T-cell (primary cell): ENCODE measurements at regions not wholly inside any gene's neighbourhood (a gene's known extent, or its start where the extent isn't known, plus 50 kb on each side); places are given as distances from the start of the nearest gene placed in this dataset.
"Not testable (repeated sequence)": the region's sequence is repeated elsewhere in the genome, so short reads cannot be mapped to it uniquely, and the experiment has no call there.

Experiments used
- ATAC-seq, 4 experiments: fragments of 200-7000 bp in 3 of 4; fragments of 150-1000 bp in 1 of 4; cut with Tn5 transposase; replicated peaks in 1 of 4; 1 replicate in 3 of 4; 2 replicates in 1 of 4; pipeline ENCODE4 v1.10.0; 2021; ENCODE audit warnings: moderate library complexity in 3 of 4, mild to moderate bottlenecking in 2 of 4, moderate number of reproducible peaks in 1 of 4
- CTCF ChIA-PET, 2 donors: fragments of 300-600 bp; sonication (Branson Sonifier 250); formaldehyde crosslinking; loops; one replicate each; lab custom pipeline; 2022; ENCODE audit warnings: antibody characterized with exemption in 2 of 2; lab: Charles Lee
- POLR2A ChIA-PET, 2 donors: fragments of 300-600 bp; sonication (Branson Sonifier 250); formaldehyde crosslinking; loops; one replicate each; lab custom pipeline; 2022; ENCODE audit warnings: antibody characterized with exemption in 2 of 2; lab: Charles Lee
- DNase-seq, 35 experiments: peaks; one replicate each; pipeline versions ENCODE4 v3.0.0 to v3.0.0-alpha.2; 2013 to 2023
- H3K27ac ChIP-seq: one replicate; pipeline ENCODE4 v1.5.1; 2013; ENCODE audit warnings: low read length
- H3K27me3 ChIP-seq, 2 experiments: replicated peaks in 1 of 2; 1 replicate in 1 of 2; 2 replicates in 1 of 2; pipeline versions ENCODE4 v1.6.1 to v1.7.0; 2013; ENCODE audit warnings: low read length in 1 of 2, mixed read lengths in 1 of 2; ENCODE audit not compliant: control insufficient read depth in 2 of 2, insufficient read depth in 2 of 2; ENCODE audit errors: extremely low read depth in 1 of 2
- H3K36me3 ChIP-seq, 2 donors: 1 replicate in 1 of 2; 2 replicates in 1 of 2; pipeline versions ENCODE4 v1.6.1 to v1.7.0; 2013; ENCODE audit warnings: low read length in 1 of 2; ENCODE audit not compliant: control insufficient read depth in 2 of 2, insufficient read depth in 1 of 2; ENCODE audit errors: extremely low read depth in 1 of 2
- H3K4me1 ChIP-seq, 2 experiments: 1 replicate in 1 of 2; 2 replicates in 1 of 2; pipeline versions ENCODE4 v1.6.1 to v1.7.0; 2013; ENCODE audit warnings: low read length in 2 of 2, mixed read lengths in 1 of 2; ENCODE audit not compliant: insufficient read depth in 2 of 2, control insufficient read depth in 1 of 2; ENCODE audit errors: extremely low read depth in 1 of 2
- H3K4me3 ChIP-seq, 2 donors: 1 replicate in 1 of 2; 2 replicates in 1 of 2; pipeline versions ENCODE4 v1.5.1 to v1.7.0; 2013; ENCODE audit warnings: mild to moderate bottlenecking in 2 of 2, low read length in 1 of 2, moderate library complexity in 1 of 2; ENCODE audit not compliant: control insufficient read depth in 1 of 2; ENCODE audit errors: extremely low read depth in 1 of 2
- H3K9me3 ChIP-seq: 2 replicates; pipeline ENCODE4 v1.7.0; 2013
- H3K27ac Mint-ChIP-seq, 2 donors: one replicate each; pipeline ENCODE4 v1.8.0; 2020 to 2021; ENCODE audit warnings: mild to moderate bottlenecking in 2 of 2, mixed read lengths in 2 of 2
- H3K27me3 Mint-ChIP-seq, 2 donors: one replicate each; pipeline ENCODE4 v1.8.0; 2021 to 2022; ENCODE audit warnings: mixed read lengths in 2 of 2
- H3K36me3 Mint-ChIP-seq: one replicate; pipeline ENCODE4 v1.8.0; 2021; ENCODE audit warnings: mixed read lengths
- H3K4me1 Mint-ChIP-seq, 3 donors: one replicate each; pipeline ENCODE4 v1.8.0; 2020 to 2022; ENCODE audit warnings: mixed read lengths in 3 of 3, mild to moderate bottlenecking in 1 of 3
- H3K4me3 Mint-ChIP-seq, 3 donors: one replicate each; pipeline ENCODE4 v1.8.0; 2020 to 2022; ENCODE audit warnings: mild to moderate bottlenecking in 3 of 3, mixed read lengths in 3 of 3, moderate library complexity in 3 of 3
- H3K9me3 Mint-ChIP-seq, 3 donors: one replicate each; pipeline ENCODE4 v1.8.0; 2020 to 2022; ENCODE audit warnings: mixed read lengths in 3 of 3
- WGBS: methylation state at CpG from one replicate; pipeline ENCODE4 v1.1.5; 2013; ENCODE audit warnings: missing lambda C conversion rate; ENCODE audit not compliant: insufficient coverage; 5-methylcytosine and 5-hydroxymethylcytosine counted together

- Mint-ChIP-seq H3K9me3 (no peaks in the 10 kb centered on the region), H3K27me3 (no peaks in the 10 kb centered on the region), H3K27ac (no peak overlapping the region), H3K4me3 (no peak overlapping the region), H3K36me3 (no peaks in the 10 kb centered on the region), H3K4me1 (no peaks in the 10 kb centered on the region)
- no peaks in the 10 kb centered on the region for H3K36me3 ChIP-seq
- H3K4me3 ChIP-seq: no peak overlapping the region
- H3K4me1 ChIP-seq: no peaks in the 10 kb centered on the region
- ATAC-seq (no peak), DNase-seq (no peak)
- no peaks in the 10 kb centered on the region for H3K9me3 ChIP-seq
- no peak overlapping the region for H3K27ac ChIP-seq
- CTCF ChIA-PET: interaction anchor here in 1 of 2 donors (1.3 kb wide), 1 partner anchor 8 kb away, joined by 4 read pairs; no protein-coding TSS in a partner anchor
- H3K27me3 ChIP-seq: no peaks in the 10 kb centered on the region
- POLR2A ChIA-PET: no interaction called here
- WGBS: no CpG with 5 or more reads among the region's 1 CpG
These were observed 546.4 kb upstream of the ARRDC3 start for GRCh38 chr5:91929522-91929817.

GRCh38 chr5:91928754-91929521 is 545.8 kb upstream of the ARRDC3 start:
- Histone ChIP-seq H3K9me3 (no peaks in the 10 kb centered on the region), H3K4me1 (no peaks in the 10 kb centered on the region), H3K27ac (no peak overlapping the region), H3K4me3 (no peak overlapping the region), H3K27me3 (no peaks in the 10 kb centered on the region), H3K36me3 (no peaks in the 10 kb centered on the region)
- Mint-ChIP-seq H3K27me3 (no peaks in the 10 kb centered on the region), H3K4me1 (no peaks in the 10 kb centered on the region), H3K27ac (no peak overlapping the region), H3K4me3 (no peak overlapping the region), H3K36me3 (no peaks in the 10 kb centered on the region), H3K9me3 (no peaks in the 10 kb centered on the region)
- DNase-seq: no peak
- ChIA-PET POLR2A (no interaction called here), CTCF (interaction anchor here in 1 of 2 donors (1.3 kb wide), 1 partner anchor 9 kb away, joined by 4 read pairs; no protein-coding TSS in a partner anchor)
- no CpG with 5 or more reads among the region's 1 CpG for WGBS
- no peak for ATAC-seq

GRCh38 chr5:91927439-91927838 is 544.3 kb upstream of the ARRDC3 start:
- H3K27ac ChIP-seq: no peak overlapping the region
- H3K36me3 ChIP-seq: no peaks in the 10 kb centered on the region
- Mint-ChIP-seq H3K36me3 (no peaks in the 10 kb centered on the region), H3K4me1 (no peaks in the 10 kb centered on the region), H3K27me3 (no peaks in the 10 kb centered on the region), H3K4me3 (no peak overlapping the region), H3K9me3 (no peaks in the 10 kb centered on the region), H3K27ac (no peak overlapping the region)
- no peak for ATAC-seq
- no peaks in the 10 kb centered on the region for H3K4me1 ChIP-seq
- CTCF ChIA-PET: no interaction called here
- WGBS: no CpG with 5 or more reads among the region's 2 CpGs
- POLR2A ChIA-PET: no interaction called here
- H3K4me3 ChIP-seq: no peak overlapping the region
- no peak for DNase-seq
- H3K9me3 ChIP-seq: no peaks in the 10 kb centered on the region
- no peaks in the 10 kb centered on the region for H3K27me3 ChIP-seq

GRCh38 chr5:91925249-91925648 is 542.1 kb upstream of the ARRDC3 start:
- no peak overlapping the region for H3K27ac ChIP-seq
- Mint-ChIP-seq H3K27ac (no peak overlapping the region), H3K9me3 (no peaks in the 10 kb centered on the region), H3K36me3 (no peaks in the 10 kb centered on the region), H3K4me1 (no peaks in the 10 kb centered on the region), H3K27me3 (no peaks in the 10 kb centered on the region), H3K4me3 (no peak overlapping the region)
- no peaks in the 10 kb centered on the region for H3K9me3 ChIP-seq
- ATAC-seq (no peak), DNase-seq (no peak)
- no peaks in the 10 kb centered on the region for H3K27me3 ChIP-seq
- no peaks in the 10 kb centered on the region for H3K4me1 ChIP-seq
- POLR2A ChIA-PET: no interaction called here
- H3K36me3 ChIP-seq: no peaks in the 10 kb centered on the region
- H3K4me3 ChIP-seq: no peak overlapping the region
- no CpG with 5 or more reads among the region's 1 CpG for WGBS
- CTCF ChIA-PET: no interaction called here

- H3K4me1 ChIP-seq, H3K4me3 ChIP-seq, H3K9me3 ChIP-seq, H3K4me1 Mint-ChIP-seq, H3K9me3 Mint-ChIP-seq, H3K27ac Mint-ChIP-seq, H3K27me3 ChIP-seq, H3K27ac ChIP-seq, POLR2A ChIA-PET, DNase-seq, H3K36me3 Mint-ChIP-seq, H3K27me3 Mint-ChIP-seq, H3K4me3 Mint-ChIP-seq, ATAC-seq, H3K36me3 ChIP-seq, CTCF ChIA-PET: not testable (repeated sequence)
- WGBS: 89% methylated on average over 24 of the region's 51 CpGs
These were observed 534.1 kb upstream of the ARRDC3 start for GRCh38 chr5:91917037-91917814.

GRCh38 chr5:91910655-91911054 is 527.5 kb upstream of the ARRDC3 start:
- Mint-ChIP-seq H3K9me3 (peaks cover 0 to 1% (median 0%) of the 10 kb centered on the region in 3 donors), H3K27me3 (no peaks in the 10 kb centered on the region), H3K36me3 (no peaks in the 10 kb centered on the region), H3K4me3 (no peak overlapping the region), H3K27ac (no peak overlapping the region), H3K4me1 (no peaks in the 10 kb centered on the region)
- Histone ChIP-seq H3K4me1 (no peaks in the 10 kb centered on the region), H3K9me3 (no peaks in the 10 kb centered on the region), H3K27ac (no peak overlapping the region), H3K27me3 (no peaks in the 10 kb centered on the region), H3K4me3 (no peak overlapping the region), H3K36me3 (no peaks in the 10 kb centered on the region)
- DNase-seq (no peak), ATAC-seq (no peak)
- WGBS: no CpG with 5 or more reads among the region's 4 CpGs
- CTCF ChIA-PET: no interaction called here
- POLR2A ChIA-PET: no interaction called here
